Adrenal gland (tissue), 5 donors: ENCODE measurements at regions not wholly inside any gene's neighbourhood (a gene's known extent, or its start where the extent isn't known, plus 50 kb on each side); places are given as distances from the start of the nearest gene placed in this dataset.

Source experiments
- POLR2A ChIP-seq, 2 donors: fragments of 450-650 bp; IDR thresholded peaks; one replicate each; pipeline ENCODE4 v1.6.1; 2017; ENCODE audit warnings: antibody characterized with exemption in 2 of 2, mild to moderate bottlenecking in 2 of 2, moderate library complexity in 1 of 2
- TF ChIP-seq, protein P1 (sequence below), 6 experiments: fragments of 450-650 bp in 4 of 6; fragments of 200-600 bp in 2 of 6; sonication (generic) in 1 of 6; IDR thresholded peaks; 1 replicate in 5 of 6; 2 replicates in 1 of 6; pipeline versions ENCODE4 v1.5.1 to v1.8.0; 2016 to 2021; ENCODE audit warnings: antibody characterized with exemption in 6 of 6, mild to moderate bottlenecking in 2 of 6, moderate library complexity in 1 of 6
- donor health status: DM: no; HTN: no; CAD: no.

DNA sequence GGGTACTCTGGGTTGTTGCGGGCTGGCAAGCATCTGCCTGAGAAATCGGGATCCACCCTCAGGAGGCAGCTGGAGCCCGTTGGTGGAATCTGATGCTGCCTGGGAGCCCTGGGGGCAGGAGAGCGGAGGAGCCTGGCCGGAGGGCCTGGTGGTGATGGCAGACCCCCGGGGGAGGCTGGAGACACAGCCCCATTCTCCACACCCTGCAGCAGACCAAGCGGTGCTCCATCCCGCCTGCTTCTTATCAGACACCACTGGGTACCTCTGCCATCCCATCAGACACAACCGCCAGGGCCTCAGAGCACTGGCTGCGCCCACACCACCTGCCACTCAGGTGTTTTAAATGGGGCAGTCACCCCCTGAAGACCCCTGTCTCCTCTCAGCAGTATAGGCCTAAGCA lies 103.9 kb downstream of the RBFOX3 start:
- TF ChIP-seq POLR2A (IDR thresholded peaks at IDR 0.05): no peak
- TF ChIP-seq, protein P1, sequence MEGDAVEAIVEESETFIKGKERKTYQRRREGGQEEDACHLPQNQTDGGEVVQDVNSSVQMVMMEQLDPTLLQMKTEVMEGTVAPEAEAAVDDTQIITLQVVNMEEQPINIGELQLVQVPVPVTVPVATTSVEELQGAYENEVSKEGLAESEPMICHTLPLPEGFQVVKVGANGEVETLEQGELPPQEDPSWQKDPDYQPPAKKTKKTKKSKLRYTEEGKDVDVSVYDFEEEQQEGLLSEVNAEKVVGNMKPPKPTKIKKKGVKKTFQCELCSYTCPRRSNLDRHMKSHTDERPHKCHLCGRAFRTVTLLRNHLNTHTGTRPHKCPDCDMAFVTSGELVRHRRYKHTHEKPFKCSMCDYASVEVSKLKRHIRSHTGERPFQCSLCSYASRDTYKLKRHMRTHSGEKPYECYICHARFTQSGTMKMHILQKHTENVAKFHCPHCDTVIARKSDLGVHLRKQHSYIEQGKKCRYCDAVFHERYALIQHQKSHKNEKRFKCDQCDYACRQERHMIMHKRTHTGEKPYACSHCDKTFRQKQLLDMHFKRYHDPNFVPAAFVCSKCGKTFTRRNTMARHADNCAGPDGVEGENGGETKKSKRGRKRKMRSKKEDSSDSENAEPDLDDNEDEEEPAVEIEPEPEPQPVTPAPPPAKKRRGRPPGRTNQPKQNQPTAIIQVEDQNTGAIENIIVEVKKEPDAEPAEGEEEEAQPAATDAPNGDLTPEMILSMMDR (IDR thresholded peaks at IDR 0.05): no peak
